Urinary bladder (tissue), 3 donors: ENCODE measurements at regions not wholly inside any gene's neighbourhood (a gene's known extent, or its start where the extent isn't known, plus 50 kb on each side); places are given as distances from the start of the nearest gene placed in this dataset.
"Not testable (repeated sequence)": the region's sequence is repeated elsewhere in the genome, so short reads cannot be mapped to it uniquely, and the experiment has no call there.

Source experiments
- DNase-seq: peaks from one replicate; pipeline ENCODE4 v3.0.0-alpha.2; 2015; ENCODE audit errors: extremely low spot score
- H3K27ac ChIP-seq: one replicate; pipeline ENCODE4 v1.5.1; 2013; ENCODE audit warnings: low read depth, mild to moderate bottlenecking, moderate library complexity
- H3K36me3 ChIP-seq: one replicate; pipeline ENCODE4 v1.6.1; 2013; ENCODE audit warnings: mild to moderate bottlenecking, moderate library complexity; ENCODE audit not compliant: insufficient read depth
- H3K4me1 ChIP-seq: one replicate; pipeline ENCODE4 v1.6.1; 2013; ENCODE audit warnings: mild to moderate bottlenecking, moderate library complexity; ENCODE audit not compliant: insufficient read depth
- H3K4me3 ChIP-seq: one replicate; pipeline ENCODE4 v1.5.1; 2013; ENCODE audit warnings: low read depth, low read length
- WGBS: extraction: QIAGEN DNeasy Blood & Tissue Kit; methylation state at CpG from one replicate; pipeline ENCODE4 v1.1.7; 2013; 5-methylcytosine and 5-hydroxymethylcytosine counted together
- donor health status: healthy with polysubstance abuse.
- donor health status: healthy.

GRCh38 chr3:147333098-147333497, 73.2 kb downstream of the ZIC4 start:
- Histone ChIP-seq H3K4me1 (no peaks in the 10 kb centered on the region), H3K27ac (no peak overlapping the region), H3K36me3 (no peaks in the 10 kb centered on the region), H3K4me3 (no peak overlapping the region)
- WGBS, result 32% methylated on average over 3 of the region's 3 CpGs
- DNase-seq, result no peak

GRCh38 chr3:147328711-147329110, 77.6 kb downstream of the ZIC4 start:
- Histone ChIP-seq H3K27ac (no peak overlapping the region), H3K4me1 (no peaks in the 10 kb centered on the region), H3K36me3 (no peaks in the 10 kb centered on the region), H3K4me3 (no peak overlapping the region)
- DNase-seq, result no peak
- 86% methylated on average over 2 of the region's 2 CpGs for WGBS

- H3K36me3 ChIP-seq, result no peaks in the 10 kb centered on the region
- no peak overlapping the region for H3K27ac ChIP-seq
- no peak overlapping the region for H3K4me3 ChIP-seq
- H3K4me1 ChIP-seq, result no peaks in the 10 kb centered on the region
- DNase-seq, result no peak
Measured at GRCh38 chr3:147324356-147324755, 82.0 kb downstream of the ZIC4 start.

- Histone ChIP-seq H3K27ac (no peak overlapping the region), H3K4me1 (no peaks in the 10 kb centered on the region), H3K36me3 (no peaks in the 10 kb centered on the region), H3K4me3 (no peak overlapping the region)
- DNase-seq, result no peak
- 51% methylated on average over 3 of the region's 3 CpGs for WGBS
Measured at GRCh38 chr3:147318900-147319299, 87.4 kb downstream of the ZIC4 start.

GRCh38 chr3:147317080-147317479, 89.3 kb downstream of the ZIC4 start:
- not testable (repeated sequence) for H3K27ac ChIP-seq, H3K4me1 ChIP-seq, H3K4me3 ChIP-seq, H3K36me3 ChIP-seq, DNase-seq
- WGBS, result 71% methylated on average over 6 of the region's 6 CpGs

GRCh38 chr3:147313513-147313912, 92.8 kb downstream of the ZIC4 start:
- no peak overlapping the region for H3K4me3 ChIP-seq
- no peaks in the 10 kb centered on the region for H3K4me1 ChIP-seq
- WGBS, result 57% methylated on average over 1 of the region's 1 CpG
- no peak overlapping the region for H3K27ac ChIP-seq
- DNase-seq, result no peak
- H3K36me3 ChIP-seq, result no peaks in the 10 kb centered on the region

GRCh38 chr3:147312786-147313280, 93.5 kb downstream of the ZIC4 start:
- 12% methylated on average over 2 of the region's 2 CpGs for WGBS
- no peak for DNase-seq
- no peaks in the 10 kb centered on the region for H3K36me3 ChIP-seq
- H3K4me3 ChIP-seq, result no peak overlapping the region
- no peak overlapping the region for H3K27ac ChIP-seq
- H3K4me1 ChIP-seq, result no peaks in the 10 kb centered on the region

GRCh38 chr3:147311716-147312115, 94.6 kb downstream of the ZIC4 start:
- Histone ChIP-seq H3K27ac (no peak overlapping the region), H3K36me3 (no peaks in the 10 kb centered on the region), H3K4me3 (no peak overlapping the region), H3K4me1 (no peaks in the 10 kb centered on the region)
- 57% methylated on average over 2 of the region's 2 CpGs for WGBS
- DNase-seq, result no peak

GRCh38 chr3:147305533-147306250, 100.7 kb downstream of the ZIC4 start:
- H3K4me1 ChIP-seq, result no peaks in the 10 kb centered on the region
- no peaks in the 10 kb centered on the region for H3K36me3 ChIP-seq
- no peak overlapping the region for H3K4me3 ChIP-seq
- DNase-seq, result no peak
- H3K27ac ChIP-seq, result no peak overlapping the region

- Histone ChIP-seq H3K27ac (no peak overlapping the region), H3K4me3 (no peak overlapping the region), H3K36me3 (no peaks in the 10 kb centered on the region), H3K4me1 (no peaks in the 10 kb centered on the region)
- 90% methylated on average over 4 of the region's 4 CpGs for WGBS
- no peak for DNase-seq
Measured at GRCh38 chr3:147304756-147305155, 101.6 kb downstream of the ZIC4 start.

- H3K27ac ChIP-seq, result no peak overlapping the region
- WGBS, result 80% methylated on average over 1 of the region's 1 CpG
- DNase-seq, result no peak
- H3K4me3 ChIP-seq, result no peak overlapping the region
- no peaks in the 10 kb centered on the region for H3K4me1 ChIP-seq
- no peaks in the 10 kb centered on the region for H3K36me3 ChIP-seq
Measured at GRCh38 chr3:147301781-147302180, 104.6 kb downstream of the ZIC4 start.

- no peak overlapping the region for H3K27ac ChIP-seq
- WGBS, result 81% methylated on average over 2 of the region's 2 CpGs
- H3K36me3 ChIP-seq, result no peaks in the 10 kb centered on the region
- no peak for DNase-seq
- no peaks in the 10 kb centered on the region for H3K4me1 ChIP-seq
- H3K4me3 ChIP-seq, result no peak overlapping the region
Measured at GRCh38 chr3:147299656-147300055, 106.7 kb downstream of the ZIC4 start.

GRCh38 chr3:147298511-147298982, 107.8 kb downstream of the ZIC4 start:
- Histone ChIP-seq H3K4me1 (no peaks in the 10 kb centered on the region), H3K36me3 (no peaks in the 10 kb centered on the region), H3K4me3 (no peak overlapping the region), H3K27ac (no peak overlapping the region)
- DNase-seq, result peak; percentile 29
- 12% methylated on average over 4 of the region's 4 CpGs for WGBS

GRCh38 chr3:147297761-147298350, 108.5 kb downstream of the ZIC4 start:
- Histone ChIP-seq H3K36me3 (no peaks in the 10 kb centered on the region), H3K4me1 (no peaks in the 10 kb centered on the region), H3K27ac (no peak overlapping the region), H3K4me3 (no peak overlapping the region)
- 43% methylated on average over 6 of the region's 6 CpGs for WGBS
- DNase-seq, result no peak
